ACHN (cell line): ENCODE measurements at regions not wholly inside any gene's neighbourhood (a gene's known extent, or its start where the extent isn't known, plus 50 kb on each side); places are given as distances from the start of the nearest gene placed in this dataset.
A peak's percentile ranks its signal among the peaks of the same experiment; 100 is the strongest.
"Not testable (repeated sequence)": the region's sequence is repeated elsewhere in the genome, so short reads cannot be mapped to it uniquely, and the experiment has no call there.

Source experiments
- DNase-seq: peaks from one replicate; pipeline ENCODE4 v3.0.0-alpha.2; 2015
- in situ Hi-C: cut with HindIII; loops from 2 replicates; pipeline ENCODE4 v1.10.0; 2017; ENCODE audit warnings: low sequenced_read_pairs, low pct_ligation_motif_present, low pct_unique_long_range_greater_than_20kb

- DNase-seq: no peak
- in situ Hi-C loops: no loop called here
Observed at GRCh38 chr13:60869941-60870613, 473.1 kb downstream of the TDRD3 start.

GRCh38 chr13:60869225-60869624 lies 472.2 kb downstream of the TDRD3 start:
- in situ Hi-C loops: no loop called here
- no peak for DNase-seq

GRCh38 chr13:60862036-60862435 lies 465.0 kb downstream of the TDRD3 start:
- no peak for DNase-seq
- in situ Hi-C loops: no loop called here

- DNase-seq: no peak
- in situ Hi-C loops: no loop called here
Observed at GRCh38 chr13:60857698-60858097, 460.7 kb downstream of the TDRD3 start.

GRCh38 chr13:60852886-60853285 lies 455.9 kb downstream of the TDRD3 start:
- no peak for DNase-seq
- in situ Hi-C loops: no loop called here

GRCh38 chr13:60851378-60851777 lies 454.4 kb downstream of the TDRD3 start:
- no peak for DNase-seq
- in situ Hi-C loops: no loop called here

GRCh38 chr13:60850526-60850925 lies 453.5 kb downstream of the TDRD3 start:
- in situ Hi-C loops: no loop called here
- DNase-seq: no peak

- in situ Hi-C loops: no loop called here
- no peak for DNase-seq
Observed at GRCh38 chr13:60838581-60838980, 441.6 kb downstream of the TDRD3 start.

GRCh38 chr13:60837806-60838205 lies 440.8 kb downstream of the TDRD3 start:
- DNase-seq: no peak
- in situ Hi-C loops: no loop called here

GRCh38 chr13:60836821-60837220 lies 439.8 kb downstream of the TDRD3 start:
- no peak for DNase-seq
- in situ Hi-C loops: no loop called here

- in situ Hi-C loops: no loop called here
- DNase-seq: no peak
Observed at GRCh38 chr13:60811581-60811980, 414.6 kb downstream of the TDRD3 start.

GRCh38 chr13:60805640-60806039 lies 408.6 kb downstream of the TDRD3 start:
- DNase-seq, in situ Hi-C loops: not testable (repeated sequence)

- DNase-seq: no peak
- in situ Hi-C loops: no loop called here
Observed at GRCh38 chr13:60798503-60798902, 401.5 kb downstream of the TDRD3 start.

- no peak for DNase-seq
- in situ Hi-C loops: no loop called here
Observed at GRCh38 chr13:60797112-60797511, 400.1 kb downstream of the TDRD3 start.

- in situ Hi-C loops: no loop called here
- no peak for DNase-seq
Observed at GRCh38 chr13:60794751-60795150, 397.7 kb downstream of the TDRD3 start.

GRCh38 chr13:60790620-60791019 lies 393.6 kb downstream of the TDRD3 start:
- DNase-seq: no peak
- in situ Hi-C loops: no loop called here

GRCh38 chr13:60788156-60788829 lies 391.3 kb downstream of the TDRD3 start:
- in situ Hi-C loops: no loop called here
- DNase-seq: no peak

GRCh38 chr13:60787083-60787482 lies 390.1 kb downstream of the TDRD3 start:
- in situ Hi-C loops: no loop called here
- DNase-seq: no peak

GRCh38 chr13:60772726-60773125 lies 375.7 kb downstream of the TDRD3 start:
- in situ Hi-C loops: no loop called here
- DNase-seq: no peak

GRCh38 chr13:60765700-60766411 lies 368.8 kb downstream of the TDRD3 start:
- in situ Hi-C loops: no loop called here
- DNase-seq: peak; percentile 84
